Iris pigment epithelial cell (primary cell): ENCODE measurements at regions not wholly inside any gene's neighbourhood (a gene's known extent, or its start where the extent isn't known, plus 50 kb on each side); places are given as distances from the start of the nearest gene placed in this dataset.
A peak's percentile ranks its signal among the peaks of the same experiment; 100 is the strongest.

ENCODE experiments used
- DNase-seq: peaks from one replicate; pipeline ENCODE4 v3.0.0-alpha.2; 2011; ENCODE audit warnings: low read depth

DNA sequence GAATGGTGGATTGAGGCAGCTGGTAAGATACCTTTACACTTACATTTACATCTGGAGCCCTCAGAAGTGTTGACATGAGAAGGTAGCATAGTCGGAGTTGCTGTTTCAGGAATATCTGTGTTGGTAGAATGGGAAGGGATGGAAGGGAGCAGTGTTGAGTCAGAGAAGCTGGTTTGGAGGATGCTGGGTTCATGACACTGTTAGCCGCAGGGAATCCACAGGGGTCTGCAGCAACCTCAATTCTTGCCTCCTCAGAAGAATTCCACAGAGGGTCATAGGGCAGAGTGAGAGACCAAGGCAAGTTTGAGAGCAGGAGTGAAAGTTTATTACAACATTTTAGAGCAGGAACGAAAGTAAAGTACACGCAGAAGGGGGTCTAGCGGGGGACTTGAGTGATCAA is 536.8 kb downstream of the QKI start:
- no peak for DNase-seq

DNA sequence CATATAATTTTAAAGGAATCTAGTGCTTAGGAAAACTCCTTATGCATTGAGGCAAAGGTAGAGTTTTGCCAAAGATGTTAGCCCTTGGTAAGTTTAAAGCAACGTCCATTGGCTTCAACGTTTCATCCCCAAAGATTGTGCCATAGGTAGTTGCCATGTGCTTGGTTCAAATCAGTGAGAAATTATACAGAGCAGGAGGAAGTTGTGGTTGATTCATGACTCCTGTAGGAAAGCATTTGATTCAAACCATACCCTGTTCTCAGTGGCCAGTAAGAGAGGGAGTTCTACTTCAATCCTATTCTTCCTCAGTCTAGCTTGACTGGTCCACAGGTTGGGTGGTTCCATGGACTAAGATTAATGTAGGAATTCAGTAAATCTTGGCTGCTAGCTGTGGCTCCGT is 535.6 kb downstream of the QKI start:
- peak; percentile 58 for DNase-seq

DNA sequence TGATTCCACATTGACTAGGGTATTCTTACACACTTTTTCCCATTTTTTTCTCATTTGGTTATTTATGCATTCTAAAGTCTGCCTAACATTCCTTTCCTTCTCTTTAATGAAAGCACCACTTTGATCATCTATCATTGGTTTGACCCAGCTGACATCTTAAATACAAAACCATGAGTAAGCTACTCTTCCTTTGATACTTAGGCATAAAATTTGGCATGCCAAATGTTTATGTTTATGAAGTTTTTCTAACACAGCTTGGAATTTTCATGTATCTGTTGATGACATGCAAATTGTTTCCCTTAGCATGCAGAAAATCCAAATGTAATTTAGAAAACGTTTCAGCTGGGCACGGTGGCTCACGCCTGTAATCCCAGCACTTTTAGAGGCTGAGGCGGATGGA is 534.9 kb downstream of the QKI start:
- no peak for DNase-seq

DNA sequence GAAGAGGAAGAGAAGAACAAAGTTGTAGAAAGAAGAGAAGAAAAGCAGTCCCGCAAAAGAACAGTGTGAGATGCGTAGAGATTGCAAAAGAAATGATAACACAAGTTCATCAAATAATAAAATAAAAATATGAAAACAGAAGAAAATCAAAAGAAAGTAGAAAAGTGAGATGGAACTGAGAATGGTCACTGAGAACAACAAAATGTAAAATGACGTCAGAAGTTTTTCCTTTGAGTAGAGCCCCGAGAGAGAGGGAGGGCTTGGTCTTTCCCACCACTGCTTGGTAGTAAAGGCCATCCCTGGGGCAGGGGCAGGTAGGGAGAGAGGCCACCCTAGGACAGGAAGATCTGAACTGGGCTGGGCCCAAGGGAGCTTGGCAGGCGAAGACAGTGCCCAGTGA is 533.7 kb downstream of the QKI start:
- DNase-seq, result no peak

DNA sequence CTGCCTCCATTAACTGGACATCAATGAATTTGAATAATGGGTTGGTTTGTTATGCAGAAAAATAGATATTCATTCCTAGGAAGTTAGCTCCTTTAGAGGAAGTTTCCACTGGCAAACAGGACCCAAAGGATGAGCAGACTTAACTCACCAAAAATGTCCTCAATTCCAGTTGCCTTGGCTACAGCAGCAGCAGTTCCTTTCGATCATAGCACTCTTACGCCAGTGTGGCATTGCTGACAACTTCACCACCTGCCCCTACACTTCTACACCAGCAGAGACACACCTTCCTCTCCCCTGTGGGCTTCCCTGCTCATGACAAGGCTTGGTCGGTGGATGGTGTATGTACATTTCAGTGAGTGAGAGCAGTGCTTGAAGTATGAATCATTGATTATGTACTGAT is 532.8 kb downstream of the QKI start:
- no peak for DNase-seq

DNA sequence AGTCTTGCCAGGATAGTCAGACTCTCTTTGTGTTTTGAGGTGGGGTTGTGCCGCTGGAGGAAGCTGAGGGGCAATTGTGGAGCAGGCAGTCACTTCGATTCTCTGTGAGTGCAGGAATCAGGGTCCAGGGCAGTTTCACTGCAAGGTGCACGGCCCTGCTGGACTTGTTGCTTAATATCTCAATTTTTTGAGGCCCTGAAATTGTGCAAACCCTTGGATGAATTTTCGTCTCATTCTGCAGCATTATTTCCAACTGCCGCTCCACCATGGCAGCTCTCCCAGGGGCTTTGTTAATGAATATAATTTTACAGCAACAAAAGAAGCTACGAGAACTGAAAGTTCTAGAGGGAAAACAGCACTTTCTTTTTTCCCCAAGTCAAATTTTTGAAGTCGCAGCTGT is 531.9 kb downstream of the QKI start:
- no peak for DNase-seq

DNA sequence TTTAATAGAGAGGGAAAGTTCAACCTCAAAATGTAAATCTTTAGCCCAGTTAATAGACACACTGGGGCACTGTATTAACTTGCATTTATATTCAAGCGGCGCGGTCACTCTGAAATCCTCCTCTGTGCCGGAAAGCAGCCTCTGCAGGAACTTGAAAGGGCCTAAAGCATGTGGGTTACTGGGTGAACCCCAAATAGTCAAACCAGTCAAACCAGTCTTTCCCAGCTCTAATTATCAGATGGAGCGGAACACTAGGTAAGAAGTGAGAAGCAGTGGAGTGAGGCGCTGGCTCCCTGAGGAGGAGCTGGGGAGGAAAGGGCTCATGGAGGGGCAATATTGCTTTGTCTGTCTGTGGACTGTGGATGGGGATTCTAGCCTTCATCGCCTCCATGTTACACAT is 531.3 kb downstream of the QKI start:
- DNase-seq, result no peak

DNA sequence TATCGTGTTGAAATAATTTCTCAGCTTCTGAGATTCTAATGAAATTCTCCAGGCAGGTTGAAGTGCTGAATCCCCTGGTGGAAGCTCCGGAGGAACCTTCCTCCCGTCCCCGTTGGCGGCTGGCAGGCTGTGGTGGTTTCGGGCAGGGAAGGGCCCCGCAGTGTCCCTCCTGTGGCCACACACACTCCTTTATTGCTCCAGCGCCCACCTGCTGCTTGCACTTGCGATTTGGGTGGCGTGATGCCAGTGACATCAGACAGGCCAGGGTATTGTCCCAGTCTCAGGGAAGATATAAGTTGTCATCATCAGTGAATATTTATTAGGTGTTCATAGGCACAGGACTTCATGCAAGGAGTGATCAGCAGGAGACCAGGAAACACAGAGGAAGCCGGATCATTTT is 530.4 kb downstream of the QKI start:
- DNase-seq, result no peak

DNA sequence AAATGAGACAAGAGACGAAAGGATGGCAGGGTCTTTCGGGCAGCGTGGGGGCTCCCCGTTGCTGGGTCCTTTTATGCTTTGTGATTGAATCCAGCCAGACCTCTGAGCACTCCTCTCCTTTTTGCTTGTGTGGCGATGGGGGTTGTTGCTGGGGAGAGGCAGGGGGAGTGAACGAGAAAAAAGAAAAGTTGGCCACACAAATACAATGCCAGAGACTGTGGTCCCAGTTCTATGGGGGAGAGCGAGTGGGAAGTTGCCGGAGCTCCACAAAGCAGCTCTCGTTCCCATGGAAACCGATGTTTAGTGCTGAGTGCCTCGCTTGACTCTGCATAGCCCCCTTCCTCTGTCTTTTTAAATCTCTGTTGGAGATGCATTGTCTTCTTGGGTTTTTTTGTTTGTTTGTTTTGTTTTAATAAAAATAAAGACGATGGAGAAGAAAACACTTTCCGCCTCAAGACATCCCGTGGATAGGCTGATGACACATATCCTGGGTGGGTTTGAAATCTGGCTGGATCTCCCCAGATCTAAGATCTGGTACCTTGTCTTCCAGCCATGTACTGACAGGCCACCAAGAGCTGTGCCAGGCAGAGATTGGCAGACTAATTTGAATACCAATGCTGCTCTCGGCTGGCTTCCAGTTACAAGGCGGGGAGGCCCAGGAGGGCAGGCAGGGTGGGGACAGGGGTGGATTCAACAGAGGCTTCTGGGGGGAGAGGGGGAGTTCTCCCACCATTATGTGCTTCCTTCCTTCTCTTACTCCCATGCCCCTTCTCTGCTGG is 529.3 kb downstream of the QKI start:
- DNase-seq, result peak; percentile 27

DNA sequence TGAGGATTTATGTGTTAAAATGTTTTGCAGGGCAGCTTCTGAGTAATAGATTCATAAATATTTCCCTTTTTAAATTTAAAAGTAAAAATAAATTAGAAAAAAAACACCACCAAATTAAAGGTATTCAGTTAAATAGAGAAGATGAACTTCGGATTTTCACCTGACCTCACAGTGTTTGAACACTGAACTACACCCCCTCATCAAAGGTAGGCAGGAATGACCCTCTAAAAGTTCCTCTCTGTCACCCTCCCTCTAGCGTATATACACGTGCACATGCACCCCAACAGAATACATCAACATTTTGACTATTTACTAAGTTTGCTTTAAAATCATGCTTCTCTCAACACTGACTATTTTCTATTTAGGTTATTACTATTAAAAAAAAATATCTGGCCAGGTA is 528.3 kb downstream of the QKI start:
- DNase-seq, result no peak

DNA sequence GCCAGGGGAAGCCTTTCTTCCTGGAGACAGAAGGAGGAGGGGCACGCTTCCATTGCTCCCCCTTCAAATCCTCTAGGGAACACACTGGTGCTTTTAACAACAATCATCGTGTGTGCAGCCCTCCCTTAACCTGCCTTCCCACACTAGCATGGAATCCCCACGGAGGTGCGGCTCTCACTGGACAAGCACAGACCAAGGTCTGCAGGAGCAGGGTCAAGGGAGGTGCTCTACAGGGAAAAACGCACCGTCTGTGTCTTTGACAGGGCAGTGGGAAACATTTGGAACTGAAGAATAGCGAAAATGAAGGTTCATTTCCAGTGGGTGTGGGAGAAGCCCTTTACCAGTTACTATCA is 527.1 kb downstream of the QKI start:
- DNase-seq, result no peak

DNA sequence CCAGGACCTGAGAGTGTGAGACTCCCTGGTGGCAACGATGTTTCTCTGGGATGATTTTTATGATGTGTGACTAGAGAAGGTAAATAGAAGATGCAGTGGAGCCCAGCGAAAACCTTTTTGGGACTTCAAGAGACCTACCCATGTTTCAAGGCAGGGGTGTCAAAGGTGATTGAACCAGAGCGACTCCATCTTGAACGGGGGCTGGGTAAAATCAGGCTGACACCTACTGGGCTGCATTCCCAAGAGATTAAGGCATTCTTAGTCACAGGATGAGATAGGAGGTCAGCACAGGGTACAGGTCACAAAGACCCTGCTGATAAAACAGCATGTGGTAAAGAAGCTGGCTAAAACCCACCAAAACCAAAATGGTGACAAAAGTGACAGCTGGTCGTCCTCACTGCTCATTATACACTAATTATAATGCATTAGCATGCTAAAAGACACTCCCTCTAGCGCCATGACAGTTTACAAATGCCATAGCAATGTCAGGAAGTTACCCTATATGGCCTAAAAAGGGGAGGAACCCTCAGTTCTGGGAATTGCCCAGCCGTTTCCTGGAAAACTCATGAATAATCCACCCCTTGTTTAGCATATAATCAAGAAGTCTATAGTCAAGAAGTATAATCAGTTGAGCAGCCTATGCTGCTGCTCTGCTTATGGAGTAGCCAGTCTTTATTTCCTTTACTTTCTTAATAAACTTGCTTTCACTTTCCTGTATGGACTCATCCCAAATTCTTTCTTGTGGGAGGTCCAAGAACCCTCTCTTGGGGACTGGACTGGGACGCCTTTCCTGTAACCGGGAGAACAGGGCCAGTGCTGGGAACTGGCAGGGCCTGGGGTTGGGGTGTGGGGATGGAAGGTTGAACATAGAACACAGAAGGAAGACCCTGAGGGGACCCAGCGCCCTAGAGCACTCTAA is 526.4 kb downstream of the QKI start:
- DNase-seq, result no peak

DNA sequence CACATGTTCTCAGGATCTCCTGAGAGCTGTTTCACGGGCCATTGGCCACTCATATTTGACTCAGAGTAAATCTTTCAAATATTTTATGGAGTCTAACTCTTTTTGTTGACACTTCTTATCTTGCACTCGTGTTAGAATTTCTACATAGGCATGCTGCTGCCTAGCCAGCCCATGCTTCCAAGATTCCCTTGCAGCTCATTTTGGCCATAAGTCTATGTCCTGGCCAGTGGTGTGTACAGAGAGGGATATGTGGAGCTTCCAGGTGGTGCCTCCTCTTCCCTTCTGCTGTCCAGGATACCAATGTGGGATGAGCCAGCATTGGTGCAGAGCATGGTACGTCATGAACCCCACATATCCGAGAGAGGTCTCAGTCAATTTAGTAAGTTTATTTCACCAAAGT is 522.6 kb downstream of the QKI start:
- DNase-seq, result no peak

DNA sequence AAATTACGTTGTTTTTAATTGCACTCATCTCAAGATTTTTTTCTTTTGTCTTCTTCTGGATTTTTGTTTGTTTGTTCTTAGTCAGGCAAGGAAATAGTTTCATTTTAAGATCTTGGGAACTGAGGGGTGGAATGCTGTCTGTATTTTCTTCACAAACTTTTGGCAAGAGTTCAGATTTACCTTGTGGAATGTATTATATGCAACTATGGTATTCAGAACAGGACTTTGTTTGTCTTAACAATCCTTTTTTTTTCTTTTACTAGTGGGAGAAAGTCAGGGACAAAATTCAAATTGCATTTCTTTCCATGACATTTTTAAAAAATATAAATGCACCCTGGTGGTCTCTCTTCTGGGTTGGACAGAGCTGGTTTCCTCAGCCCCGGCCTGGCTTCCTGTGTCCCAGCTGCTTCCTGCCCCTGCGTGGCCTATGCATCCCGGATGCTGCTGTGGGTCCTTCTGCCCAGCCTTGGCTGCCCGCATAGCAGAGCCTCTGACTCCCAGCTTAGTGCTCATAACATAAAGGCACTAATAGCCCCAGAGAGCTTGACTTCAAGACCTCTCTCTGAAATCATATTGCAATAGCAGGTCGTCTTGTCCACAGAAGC is 520.7 kb downstream of the QKI start:
- DNase-seq, result peak; percentile 41

DNA sequence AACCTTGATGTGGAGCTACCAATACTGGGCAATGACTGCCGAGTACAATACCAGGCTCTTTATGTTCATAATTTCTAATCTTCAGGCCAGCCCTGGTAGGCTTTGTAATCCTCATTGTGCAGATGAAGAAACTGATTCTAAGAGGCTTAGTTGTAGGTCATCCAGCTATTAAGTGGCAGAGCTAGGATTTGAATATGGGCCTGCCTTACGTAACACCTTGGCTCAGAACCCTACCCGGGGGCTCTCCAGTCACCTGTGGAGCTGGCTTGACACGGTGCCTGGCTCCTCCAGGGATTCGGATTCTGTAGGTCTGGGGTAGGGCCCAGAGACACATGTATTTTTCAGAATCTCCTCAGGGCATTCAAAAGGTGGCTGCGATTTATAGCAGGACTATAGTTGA is 515.5 kb downstream of the QKI start:
- no peak for DNase-seq

DNA sequence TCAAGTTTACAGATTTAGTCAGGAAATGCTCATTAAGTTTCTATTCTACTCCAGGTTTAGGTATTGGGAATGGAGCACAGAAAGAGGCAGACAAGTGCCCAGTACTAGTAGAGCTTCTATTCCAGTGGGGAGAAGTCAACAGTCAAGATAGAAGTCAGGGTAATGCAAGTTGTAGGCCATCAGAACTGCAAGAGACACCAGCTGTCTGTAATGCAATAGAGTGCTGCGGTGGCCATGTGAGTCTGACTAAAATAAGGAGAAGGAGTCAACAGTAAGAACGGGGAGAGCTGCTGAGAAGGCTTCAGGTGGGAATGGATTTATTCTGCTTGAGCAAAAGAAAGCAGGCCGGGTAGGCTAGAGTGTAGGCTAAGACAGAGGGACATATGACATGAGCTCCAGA is 515.0 kb downstream of the QKI start:
- no peak for DNase-seq

DNA sequence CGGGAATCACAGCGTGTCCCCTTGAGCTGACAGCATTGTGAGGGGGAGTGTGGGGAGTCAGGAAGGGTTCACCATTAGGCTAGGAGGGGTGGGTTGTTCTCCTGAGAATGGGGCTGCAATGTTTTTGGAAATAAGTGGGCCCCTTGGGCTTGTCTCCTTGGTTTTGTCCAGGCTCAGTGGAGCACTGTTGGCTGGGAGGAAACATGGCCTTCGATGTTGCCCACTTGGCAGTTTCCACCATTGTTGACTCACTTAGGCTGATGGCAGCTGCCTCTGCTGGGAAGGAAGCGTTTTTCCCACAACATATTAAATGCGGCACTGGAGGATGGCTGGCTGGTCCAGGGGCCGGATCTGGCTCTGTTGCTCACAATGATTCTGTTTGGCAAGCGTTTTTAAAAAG is 512.1 kb downstream of the QKI start:
- no peak for DNase-seq

DNA sequence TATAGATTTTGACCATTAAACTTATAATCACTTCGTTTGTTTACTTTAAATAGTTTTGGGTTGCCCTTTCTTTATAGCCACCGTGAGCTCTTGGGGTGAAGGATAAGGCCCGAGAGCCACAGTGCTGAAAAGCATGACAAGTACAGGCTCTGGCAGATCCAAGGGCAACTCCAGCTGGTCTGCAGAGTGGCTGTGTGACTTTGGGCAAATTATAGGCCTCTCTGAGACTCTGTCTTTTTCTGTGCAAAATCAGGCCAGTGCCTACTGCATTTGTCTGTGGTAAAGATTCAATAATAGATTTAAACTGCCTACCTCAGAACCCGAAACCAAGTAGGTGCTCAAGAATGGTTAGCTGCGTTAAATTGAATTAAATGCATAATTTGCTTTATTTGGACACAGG is 511.3 kb downstream of the QKI start:
- DNase-seq, result no peak

DNA sequence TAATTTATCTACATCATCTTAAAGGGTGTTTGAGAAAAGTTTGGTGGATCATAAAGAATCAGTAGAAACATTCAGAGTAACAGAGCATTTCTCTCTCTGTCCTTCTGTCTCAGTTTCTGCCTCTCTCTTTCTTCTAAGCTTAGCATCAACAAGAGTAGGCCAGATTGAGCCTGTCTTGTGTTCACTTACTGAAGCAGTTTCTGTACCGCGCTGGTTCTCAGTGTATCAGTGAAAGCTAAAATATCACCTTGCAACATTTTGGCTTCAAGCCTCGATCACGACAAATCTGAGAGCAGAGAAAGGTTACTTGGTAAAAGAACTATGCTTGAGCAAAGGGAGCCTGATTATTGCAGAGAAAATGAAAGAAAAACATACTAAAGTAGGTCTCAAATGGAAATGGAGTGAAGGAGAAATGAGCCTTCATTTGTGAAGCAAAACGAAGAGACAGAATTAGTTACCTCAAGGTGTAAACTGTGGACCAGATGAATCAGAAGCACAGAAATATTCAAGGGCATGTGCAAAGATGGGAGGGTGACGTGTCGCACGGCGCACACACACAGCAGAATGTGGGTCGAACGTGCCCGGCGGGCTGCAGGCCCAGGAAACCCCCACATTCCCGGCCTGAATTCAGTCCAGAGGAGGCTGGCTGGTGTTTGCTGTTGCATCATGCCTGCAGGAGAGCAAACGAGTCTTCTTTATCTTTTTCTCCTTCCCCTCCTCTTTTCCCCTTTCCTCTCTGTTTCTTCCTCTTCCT is 509.3 kb downstream of the QKI start:
- no peak for DNase-seq

DNA sequence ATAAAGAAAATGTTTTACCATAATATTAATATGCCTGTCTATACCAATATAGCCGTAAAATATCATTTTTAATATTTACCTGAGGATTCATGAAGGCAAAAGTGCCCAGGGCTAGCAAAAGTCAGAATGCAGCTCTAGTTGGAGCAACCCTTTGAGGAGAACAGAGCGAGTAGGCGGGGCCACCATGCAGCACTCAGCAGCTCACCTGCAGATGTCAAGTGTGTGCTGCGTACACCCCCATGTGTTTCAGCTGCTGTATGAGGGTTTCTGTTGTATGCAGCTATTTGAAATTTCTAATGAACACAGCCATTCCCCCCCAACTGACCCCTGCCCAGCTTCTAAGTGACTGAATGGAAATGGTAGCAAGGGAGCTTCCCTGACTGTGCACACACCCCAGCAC is 508.0 kb downstream of the QKI start:
- no peak for DNase-seq

DNA sequence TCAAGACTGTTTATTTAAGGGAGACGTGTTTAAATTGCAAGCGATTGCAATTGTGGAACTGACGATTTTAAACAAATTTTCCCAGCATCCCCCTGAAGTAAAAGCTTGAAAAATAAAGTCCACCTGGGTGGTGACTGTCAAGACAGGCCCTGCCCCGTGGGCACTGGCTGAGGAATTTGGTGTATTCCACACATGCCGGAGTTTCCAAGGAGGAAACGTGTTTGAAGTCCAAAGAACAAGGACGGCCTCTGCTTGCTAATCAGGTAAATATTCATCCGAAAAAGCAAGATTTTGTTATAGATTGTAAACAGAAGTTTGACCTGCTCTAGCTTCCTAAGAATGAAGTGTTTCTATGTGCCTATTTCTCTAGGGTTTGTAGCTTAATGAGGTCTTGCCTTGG is 505.1 kb downstream of the QKI start:
- no peak for DNase-seq

DNA sequence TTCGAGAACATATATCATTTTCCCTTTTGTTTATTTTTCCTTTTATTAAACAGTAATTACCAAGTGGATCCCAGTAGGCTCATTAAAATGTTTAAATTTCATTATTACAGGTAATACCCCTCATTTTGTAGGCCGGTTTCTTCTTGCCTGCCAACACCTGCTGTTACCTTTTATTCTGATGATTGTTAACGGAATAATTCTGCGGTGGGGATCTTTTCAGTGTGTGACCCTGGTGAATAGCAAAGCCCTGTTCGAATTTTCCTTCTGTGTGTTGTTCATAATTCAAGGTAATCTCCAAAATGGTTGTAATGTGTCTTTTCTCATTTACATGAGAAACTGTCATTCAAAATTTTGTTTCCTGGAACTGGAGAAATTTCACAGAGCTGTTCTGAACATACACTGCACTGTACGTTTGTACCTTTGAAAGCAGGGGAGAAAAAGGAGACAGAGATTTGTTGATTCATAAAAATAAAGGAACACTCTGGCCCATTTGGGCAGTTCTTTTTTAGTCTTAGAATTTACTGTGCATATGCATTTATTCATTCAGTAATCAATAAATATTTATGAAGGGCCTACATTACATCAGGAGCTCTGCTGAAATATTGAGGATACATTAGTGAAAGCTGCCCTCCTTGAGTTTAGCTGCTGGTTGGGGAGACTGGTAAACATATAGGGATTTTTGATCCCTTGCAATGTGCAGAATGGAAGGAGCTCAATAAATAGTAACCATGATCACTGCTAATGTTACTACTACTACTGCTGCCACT is 502.0 kb downstream of the QKI start:
- no peak for DNase-seq
